Activated CD4-positive, alpha-beta T cell treated with anti-CD3 and anti-CD28 coated beads for 24 hours (primary cell): ENCODE measurements at regions not wholly inside any gene's neighbourhood (a gene's known extent, or its start where the extent isn't known, plus 50 kb on each side); places are given as distances from the start of the nearest gene placed in this dataset.
"Not testable (repeated sequence)": the region's sequence is repeated elsewhere in the genome, so short reads cannot be mapped to it uniquely, and the experiment has no call there.

Experiments
- DNase-seq, 2 donors: peaks; one replicate each; pipeline ENCODE4 v3.0.0-alpha.2; 2020; ENCODE audit warnings: low read depth in 2 of 2

GRCh38 chr14:49946320-49947141 lies 53.6 kb downstream of the ARF6 start:
- DNase-seq, result no peak

DNA sequence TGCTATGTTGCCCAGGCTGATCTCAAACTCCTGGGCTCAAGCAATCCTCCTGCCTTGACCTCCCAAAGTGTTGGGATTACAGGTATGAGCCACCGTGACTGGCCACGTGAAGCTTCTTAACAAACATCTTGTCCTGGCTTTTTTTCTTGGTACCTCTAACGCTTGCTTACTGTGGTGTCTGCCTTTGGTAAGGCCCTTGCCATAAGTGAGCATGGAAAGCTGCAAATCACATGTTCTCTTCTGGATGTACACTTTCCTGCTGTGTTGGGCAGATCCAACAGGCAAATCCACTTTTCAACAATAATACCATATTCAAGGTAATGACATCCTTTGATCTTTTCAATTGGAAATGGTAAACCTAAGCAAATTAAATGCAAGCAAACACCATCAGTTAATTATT lies 54.6 kb downstream of the ARF6 start:
- no peak for DNase-seq

DNA sequence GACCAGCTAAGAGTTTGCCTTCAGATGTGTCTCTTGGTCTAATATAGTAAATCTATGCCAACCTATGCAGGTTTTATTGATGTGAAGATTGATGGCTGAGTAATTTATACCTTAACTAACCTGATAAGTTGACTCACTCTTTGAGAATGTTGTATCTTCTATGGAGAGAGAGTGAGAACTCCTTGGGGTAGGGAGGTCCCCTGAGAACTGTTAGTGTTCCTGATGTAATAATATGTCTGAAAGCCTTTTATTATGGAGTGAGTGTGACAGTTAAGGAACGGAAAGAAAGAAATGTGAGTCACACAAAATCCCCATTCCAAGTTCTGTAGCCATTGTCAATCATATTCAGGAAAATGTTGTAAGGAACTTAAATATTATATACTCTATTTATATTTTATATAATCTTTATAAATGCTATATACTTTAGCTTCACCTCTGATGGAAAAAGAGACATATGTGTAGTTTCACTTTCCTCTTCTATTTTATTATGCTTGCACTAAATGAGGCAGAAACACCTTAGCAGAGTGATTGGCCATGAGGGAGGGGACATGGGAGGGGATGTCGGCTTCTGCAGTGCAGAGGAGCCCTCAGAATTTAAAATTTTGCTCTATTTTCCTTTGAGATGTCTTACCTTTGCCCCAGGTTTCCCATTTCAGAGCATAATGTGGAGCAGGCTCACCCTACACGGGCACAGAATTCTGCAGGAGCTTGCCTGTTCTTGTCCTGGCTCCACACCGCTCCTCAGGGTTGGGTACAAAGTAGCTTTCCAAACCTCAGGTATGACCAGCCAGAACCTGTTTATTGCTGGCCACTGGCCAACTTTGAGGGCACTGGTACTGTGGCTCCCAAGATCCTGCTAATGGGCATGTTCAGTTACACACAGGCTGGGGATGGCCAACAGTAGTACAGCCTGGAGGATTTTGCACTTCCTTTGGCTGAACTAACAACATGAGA lies 57.7 kb downstream of the ARF6 start:
- DNase-seq, result no peak

DNA sequence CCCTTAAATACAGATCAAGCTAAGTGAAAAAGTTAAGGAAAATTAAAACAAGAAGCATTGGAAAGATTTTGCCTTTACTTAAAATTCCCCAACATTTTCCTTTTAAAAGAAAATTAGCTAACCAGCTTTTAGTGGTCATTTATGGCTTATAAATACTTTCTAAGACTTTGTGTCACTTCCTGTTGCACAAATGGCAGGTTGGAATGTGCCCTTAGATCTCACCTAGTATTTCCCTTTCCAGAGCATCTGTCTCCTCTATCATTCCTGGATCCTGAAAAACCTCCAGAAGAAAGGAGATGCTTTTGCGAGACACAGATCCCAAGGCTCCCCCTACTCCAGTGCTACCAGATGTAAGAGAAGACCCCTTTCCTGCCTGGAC lies 58.3 kb downstream of the ARF6 start:
- DNase-seq, result no peak

GRCh38 chr14:49951691-49952345 lies 58.9 kb downstream of the ARF6 start:
- DNase-seq, result no peak

GRCh38 chr14:49953196-49953595 lies 60.3 kb downstream of the ARF6 start:
- no peak for DNase-seq

- DNase-seq, result no peak
Measured at GRCh38 chr14:49954171-49954631, 61.3 kb downstream of the ARF6 start.

DNA sequence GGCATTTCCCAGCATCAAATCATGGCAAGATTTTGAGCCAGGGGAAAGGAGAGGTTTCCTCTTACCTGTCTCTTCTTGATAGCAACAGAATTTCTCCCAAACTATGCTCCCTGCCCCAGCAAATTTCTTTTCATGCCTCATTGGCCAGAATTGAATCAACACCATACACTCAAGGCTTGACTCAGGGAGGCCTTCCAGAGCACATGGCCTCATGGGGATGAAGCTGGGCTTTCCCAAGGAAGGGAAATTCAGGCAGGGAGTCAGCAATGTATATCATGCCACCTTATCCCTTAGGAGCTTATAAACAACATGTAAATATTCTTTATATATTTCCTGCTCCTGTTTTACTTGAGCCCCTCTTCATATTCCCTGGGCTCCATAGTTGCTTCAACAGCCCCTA lies 62.1 kb downstream of the ARF6 start:
- no peak for DNase-seq

- no peak for DNase-seq
Measured at GRCh38 chr14:49957089-49957852, 64.4 kb downstream of the ARF6 start.

- DNase-seq, result no peak
Measured at GRCh38 chr14:49959822-49960408, 67.0 kb downstream of the ARF6 start.

GRCh38 chr14:49960453-49960852 lies 67.6 kb downstream of the ARF6 start:
- no peak for DNase-seq

DNA sequence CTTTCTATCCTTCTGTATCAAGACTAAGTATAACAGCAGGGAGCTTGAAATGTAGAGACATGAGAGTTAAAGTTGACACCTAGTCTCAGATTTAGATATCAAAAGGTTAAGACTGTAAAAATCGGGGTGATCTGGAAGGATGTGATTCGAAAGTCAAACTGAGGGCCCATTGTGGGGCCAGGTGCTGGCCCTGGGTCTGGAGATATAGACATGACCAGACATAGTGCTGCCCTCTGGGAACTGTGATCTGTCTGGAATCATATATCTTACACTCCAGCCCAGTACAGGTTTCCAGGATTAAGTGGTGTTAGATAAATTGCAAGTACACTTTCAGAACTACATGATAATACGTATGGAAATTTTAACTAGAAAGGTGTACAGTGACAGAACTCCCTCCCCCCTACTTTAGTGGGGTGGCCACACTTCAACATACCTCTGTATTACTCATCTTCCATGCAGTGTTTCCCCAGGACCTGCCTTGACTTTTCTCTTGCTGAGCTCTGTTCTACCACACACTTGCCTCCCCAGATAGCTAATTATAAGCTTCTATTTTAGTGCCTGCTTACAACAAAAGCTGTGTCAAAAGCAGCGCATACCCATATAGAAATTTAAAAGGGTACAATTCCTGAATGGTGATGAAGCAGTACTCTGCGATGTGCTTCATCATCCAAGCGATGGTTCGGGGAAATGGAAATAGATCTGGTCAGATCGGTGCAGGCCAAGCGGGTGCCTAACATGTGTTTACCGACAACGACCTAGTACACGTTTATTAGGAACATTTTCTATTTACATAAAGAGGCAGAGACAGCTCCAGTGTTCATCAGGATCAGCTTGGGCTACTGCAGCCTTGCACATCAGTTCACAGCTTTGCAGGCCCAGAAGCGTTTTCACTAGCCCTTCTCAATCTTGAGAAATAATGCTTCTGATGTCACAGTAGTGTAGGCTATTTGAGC lies 68.7 kb downstream of the ARF6 start:
- no peak for DNase-seq

GRCh38 chr14:49962621-49963020 lies 69.7 kb downstream of the ARF6 start:
- DNase-seq, result peak; percentile 46 to 59

DNA sequence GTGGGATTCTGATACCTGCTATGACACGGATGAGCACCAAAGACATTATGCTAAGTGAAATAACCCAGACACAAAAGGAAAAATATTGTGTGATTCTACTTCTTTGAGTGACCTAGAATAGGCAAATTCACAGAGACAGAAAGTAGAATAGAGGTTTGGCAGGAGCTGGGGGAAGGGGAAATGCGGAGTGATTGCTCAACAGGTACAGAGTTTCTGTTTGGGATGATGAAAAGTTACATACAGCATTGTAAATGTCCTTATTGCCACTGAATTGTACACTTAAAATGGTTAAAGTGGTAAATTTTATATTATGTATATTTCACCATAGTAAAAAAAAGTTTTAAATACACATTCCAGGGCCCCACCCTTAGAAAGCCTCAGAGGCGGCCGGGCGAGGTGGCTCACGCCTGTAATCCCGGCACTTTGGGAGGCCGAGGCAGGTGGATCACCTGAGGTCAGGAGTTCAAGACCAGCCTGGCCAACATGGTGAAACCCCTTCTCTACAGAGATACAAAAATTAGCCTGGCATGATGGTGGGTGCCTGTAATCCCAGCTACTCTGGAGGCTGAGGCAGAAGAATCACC lies 72.3 kb downstream of the ARF6 start:
- DNase-seq, result not testable (repeated sequence)

DNA sequence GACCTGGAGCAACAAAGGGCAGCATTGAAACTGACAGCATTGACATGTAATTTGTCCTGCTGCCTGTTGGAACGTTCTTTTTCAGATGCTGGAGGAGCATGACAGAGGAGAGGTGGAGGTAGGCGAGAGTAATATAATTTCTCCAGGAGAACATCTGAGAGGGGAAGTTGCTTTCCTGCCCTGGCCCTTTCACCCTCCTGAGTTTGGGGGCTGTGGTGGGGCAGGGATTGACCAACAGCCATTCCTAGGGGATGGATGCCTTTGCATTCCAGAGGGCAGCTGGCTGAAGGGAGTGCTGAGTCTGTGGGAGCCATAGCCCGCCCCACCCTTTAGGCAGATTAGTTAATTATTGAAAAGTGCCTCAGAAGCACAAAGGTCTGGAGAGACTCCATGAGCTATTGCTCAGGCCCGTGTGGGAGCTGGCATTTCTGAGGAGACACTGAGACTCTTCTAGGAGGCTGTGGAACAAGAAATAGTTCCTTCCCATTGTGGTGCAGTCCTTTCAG lies 73.5 kb downstream of the ARF6 start:
- no peak for DNase-seq

- DNase-seq, result no peak
Measured at GRCh38 chr14:49966971-49967630, 74.2 kb downstream of the ARF6 start.

- DNase-seq, result no peak
Measured at GRCh38 chr14:49969961-49970360, 77.1 kb downstream of the ARF6 start.

DNA sequence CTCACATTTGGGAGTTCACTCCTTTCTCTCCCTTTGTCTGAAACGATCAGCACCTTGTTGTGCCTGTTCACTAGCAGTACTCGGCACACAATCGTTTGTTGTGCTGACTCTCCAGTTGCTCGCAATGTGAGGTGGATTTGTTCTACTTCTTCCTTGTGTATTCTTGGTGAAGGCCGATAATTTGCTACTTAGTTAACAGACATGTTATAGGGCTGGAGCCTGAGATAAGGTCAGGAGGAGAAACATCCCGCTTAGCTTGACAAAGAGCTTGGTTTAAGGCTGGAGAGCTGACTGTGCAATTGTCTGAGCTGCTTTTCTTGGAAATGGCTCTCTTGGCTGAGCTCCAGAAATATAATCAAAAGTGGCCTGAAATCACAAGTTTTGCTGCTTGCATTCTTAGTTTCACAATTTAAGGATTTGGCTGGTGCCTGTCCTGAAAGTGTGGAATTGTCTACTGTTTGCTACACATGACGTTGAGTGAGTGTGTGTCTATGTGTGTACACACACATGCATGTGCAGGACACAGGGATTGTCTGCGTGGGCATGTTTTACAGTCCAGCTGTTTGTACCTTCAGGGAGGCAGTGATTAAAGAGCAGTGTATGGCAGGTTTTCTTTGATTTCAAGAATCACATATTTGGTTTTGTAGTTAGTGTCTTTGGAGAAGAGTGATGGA lies 77.7 kb downstream of the ARF6 start:
- no peak for DNase-seq
